Right lobe of liver (tissue), 4 donors: ENCODE measurements at regions not wholly inside any gene's neighbourhood (a gene's known extent, or its start where the extent isn't known, plus 50 kb on each side); places are given as distances from the start of the nearest gene placed in this dataset.

Experiments used
- CTCF ChIP-seq, 4 donors: fragments of 200-600 bp in 3 of 4; fragments of 450-650 bp in 1 of 4; IDR thresholded peaks; one replicate each; pipeline versions ENCODE4 v1.5.1 to v1.8.0; 2016 to 2022; ENCODE audit warnings: antibody characterized with exemption in 4 of 4, mild to moderate bottlenecking in 2 of 4
- POLR2A ChIP-seq: fragments of 450-650 bp; IDR thresholded peaks from one replicate; pipeline ENCODE4 v1.6.1; 2017; ENCODE audit warnings: antibody characterized with exemption, mild to moderate bottlenecking
- donor health status: DM: no; HTN: no; CAD: no.
- donor health status: DM: no; HTN: no; CAD: no.
- donor health status: DM: no; HTN: yes; CAD: no.

DNA sequence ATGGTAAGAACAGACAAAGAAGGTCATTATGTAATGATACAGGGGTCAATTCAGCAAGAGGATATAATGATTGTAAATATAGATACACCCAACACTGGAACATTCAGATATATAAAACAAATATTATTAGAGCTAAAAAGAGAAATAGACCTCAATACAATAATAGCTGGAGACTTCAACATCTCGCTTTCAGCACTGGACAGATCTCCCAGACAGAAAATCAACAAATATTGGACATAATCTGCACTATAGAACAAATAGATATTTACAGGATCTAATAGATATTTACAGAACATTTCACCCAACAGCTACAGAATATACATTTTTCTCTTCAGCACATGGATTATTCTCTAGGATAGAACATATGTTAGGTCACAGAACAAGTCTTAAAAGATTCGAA is 190.6 kb upstream of the RFX3 start:
- no peak for TF ChIP-seq CTCF (IDR thresholded peaks at IDR 0.05)
- no peak for TF ChIP-seq POLR2A
